GM12891 (cell line): ENCODE measurements at regions not wholly inside any gene's neighbourhood (a gene's known extent, or its start where the extent isn't known, plus 50 kb on each side); places are given as distances from the start of the nearest gene placed in this dataset.

Source experiments
- DNase-seq: peaks from one replicate; pipeline ENCODE4 v3.0.0; 2011; ENCODE audit warnings: low spot score; ENCODE audit not compliant: insufficient read length
- FAIRE-seq: peaks from 2 replicates; lab custom pipeline; 2011; peaks lifted over from hg19 to GRCh38; lab: Jason Lieb, UNC
- PAX5 ChIP-seq: IDR thresholded peaks from 2 replicates; pipeline ENCODE4 v1.6.1; 2011; ENCODE audit warnings: low read length, moderate library complexity, mild to moderate bottlenecking; ENCODE audit not compliant: insufficient read depth, severe bottlenecking
- POLR2A ChIP-seq: IDR thresholded peaks from 2 replicates; pipeline ENCODE4 v1.6.1; 2011; ENCODE audit warnings: low read depth, low read length, control low read depth
- POLR2AphosphoS5 ChIP-seq: IDR thresholded peaks from 2 replicates; pipeline ENCODE4 v1.6.1; 2011; ENCODE audit warnings: low read depth, low read length, control low read depth
- POU2F2 ChIP-seq: IDR thresholded peaks from 2 replicates; pipeline ENCODE4 v1.6.1; 2011; ENCODE audit warnings: low read depth, mild to moderate bottlenecking, control low read depth, low read length, moderate library complexity
- SPI1 ChIP-seq: IDR thresholded peaks from 2 replicates; pipeline ENCODE4 v1.6.1; 2011; ENCODE audit warnings: low read depth, low read length, control low read depth
- TAF1 ChIP-seq: IDR thresholded peaks from 2 replicates; pipeline ENCODE4 v1.6.1; 2011; ENCODE audit warnings: low read depth, low read length, control low read depth

DNA sequence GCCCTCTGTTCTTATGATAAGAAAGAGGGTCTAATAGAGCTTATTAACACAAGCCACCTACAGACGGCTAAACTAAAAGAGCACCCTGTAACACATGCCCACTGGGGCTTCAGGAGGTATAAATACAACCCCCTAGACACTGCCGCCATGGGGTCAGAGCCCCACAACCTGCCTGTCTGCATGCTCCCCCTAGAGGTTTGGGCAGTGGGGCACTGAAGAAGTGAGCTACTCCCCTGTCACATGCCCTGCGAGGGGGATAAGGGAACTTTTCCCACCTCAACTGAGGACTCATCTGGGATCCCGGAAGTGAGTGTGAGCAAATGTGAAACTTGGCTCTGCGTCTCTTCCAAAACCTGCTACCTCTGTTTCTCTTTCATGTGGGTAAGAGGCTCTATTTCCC is 334.5 kb downstream of the ADAM29 start:
- no peak for FAIRE-seq
- DNase-seq: no peak
- TF ChIP-seq SPI1 (no peak), PAX5 (no peak), POU2F2 (no peak), POLR2AphosphoS5 (no peak), TAF1 (no peak), POLR2A (no peak)

DNA sequence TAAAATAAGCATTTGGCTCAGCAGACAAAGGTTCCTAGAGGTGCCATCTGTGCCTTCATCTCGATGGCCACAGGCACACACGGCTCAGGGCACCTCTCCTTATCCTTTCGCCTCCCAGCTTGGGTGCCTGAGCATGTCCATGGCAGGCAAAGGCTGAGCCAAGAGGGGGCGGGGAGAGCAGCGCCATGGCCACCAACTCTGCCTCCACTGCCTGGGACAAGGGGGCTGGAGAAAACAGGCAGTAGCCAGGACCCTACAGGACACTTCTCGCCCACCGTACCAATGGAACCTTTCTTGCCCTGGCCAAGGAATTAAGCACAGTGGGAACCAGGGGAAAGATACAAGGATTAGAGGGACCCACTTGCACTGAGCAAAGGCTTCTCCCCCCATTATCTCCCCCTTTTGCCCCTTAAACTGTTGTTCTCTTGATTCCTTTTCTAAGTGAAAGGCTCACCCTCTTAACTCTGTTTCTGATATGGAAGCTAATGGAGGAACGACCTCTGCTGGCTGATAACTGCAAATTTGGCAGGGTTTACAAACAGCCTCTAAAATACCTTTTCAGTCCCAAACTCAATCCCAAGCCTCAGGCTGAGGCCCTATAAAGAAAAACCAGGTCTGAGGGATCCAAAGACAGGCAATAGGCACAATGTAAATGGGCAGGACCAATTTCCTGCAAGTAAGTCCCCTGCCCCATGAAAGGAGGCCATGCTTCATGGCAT is 335.2 kb downstream of the ADAM29 start:
- DNase-seq (no peak), FAIRE-seq (no peak)
- TF ChIP-seq TAF1: no peak
- TF ChIP-seq POU2F2: no peak
- TF ChIP-seq POLR2AphosphoS5: no peak
- no peak for TF ChIP-seq SPI1
- no peak for TF ChIP-seq POLR2A
- no peak for TF ChIP-seq PAX5

DNA sequence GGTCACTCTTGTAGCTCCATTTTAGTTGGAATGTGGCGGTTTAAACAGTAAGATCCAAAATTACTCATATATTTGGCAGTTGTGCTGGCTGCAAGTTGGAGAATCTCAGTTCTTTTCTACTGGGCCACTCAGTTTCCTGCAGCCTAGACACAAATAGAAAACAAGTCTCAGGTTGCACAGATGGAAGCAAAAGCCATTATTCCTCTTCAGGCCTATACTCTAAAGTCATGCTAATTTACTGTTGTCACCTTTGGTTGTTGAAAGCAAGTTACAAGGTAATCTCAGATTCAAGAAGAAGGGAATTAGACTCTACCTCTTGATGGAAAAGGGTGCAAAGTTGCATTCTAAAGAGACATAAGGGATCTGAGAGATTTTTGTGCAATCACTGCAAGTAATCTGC is 345.4 kb downstream of the ADAM29 start:
- no peak for TF ChIP-seq POU2F2
- no peak for TF ChIP-seq PAX5
- no peak for TF ChIP-seq TAF1
- no peak for TF ChIP-seq POLR2A
- no peak for TF ChIP-seq POLR2AphosphoS5
- no peak for TF ChIP-seq SPI1
- FAIRE-seq: no peak

DNA sequence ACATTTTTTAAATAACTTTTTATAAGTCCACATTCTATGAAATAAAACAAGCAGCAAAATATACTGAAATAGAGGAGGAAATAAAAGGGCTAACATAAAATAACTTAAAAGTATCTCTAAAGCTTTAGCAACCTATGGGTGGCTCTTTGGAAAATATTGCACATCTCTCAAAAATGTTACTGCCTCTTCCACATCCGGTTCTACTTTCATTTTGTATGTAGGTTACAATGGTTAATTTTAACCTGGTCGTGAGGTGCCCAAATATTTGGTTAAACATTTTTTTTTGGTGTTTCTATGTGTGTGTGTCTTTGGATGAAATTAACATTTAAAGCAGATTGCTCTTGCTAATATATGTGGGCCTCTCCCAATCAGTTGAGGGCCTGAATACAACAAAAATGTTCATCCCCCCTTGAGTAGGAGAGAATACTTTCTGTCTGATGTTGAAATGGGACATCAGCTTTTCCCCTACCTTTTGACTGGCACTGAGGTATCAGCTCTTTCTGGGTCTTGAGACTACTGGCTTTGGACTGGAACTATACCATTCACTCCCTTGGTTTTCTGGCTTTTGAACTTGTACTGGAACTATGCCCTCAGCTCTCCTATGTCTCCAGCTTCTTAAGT is 353.0 kb downstream of the ADAM29 start:
- TF ChIP-seq PAX5 (no peak), TAF1 (no peak), SPI1 (no peak), POU2F2 (no peak), POLR2A (no peak), POLR2AphosphoS5 (no peak)
- DNase-seq (no peak), FAIRE-seq (no peak)

More for the DNA sequence above, 345.4 kb downstream of the ADAM29 start:
- DNase-seq: no peak

DNA sequence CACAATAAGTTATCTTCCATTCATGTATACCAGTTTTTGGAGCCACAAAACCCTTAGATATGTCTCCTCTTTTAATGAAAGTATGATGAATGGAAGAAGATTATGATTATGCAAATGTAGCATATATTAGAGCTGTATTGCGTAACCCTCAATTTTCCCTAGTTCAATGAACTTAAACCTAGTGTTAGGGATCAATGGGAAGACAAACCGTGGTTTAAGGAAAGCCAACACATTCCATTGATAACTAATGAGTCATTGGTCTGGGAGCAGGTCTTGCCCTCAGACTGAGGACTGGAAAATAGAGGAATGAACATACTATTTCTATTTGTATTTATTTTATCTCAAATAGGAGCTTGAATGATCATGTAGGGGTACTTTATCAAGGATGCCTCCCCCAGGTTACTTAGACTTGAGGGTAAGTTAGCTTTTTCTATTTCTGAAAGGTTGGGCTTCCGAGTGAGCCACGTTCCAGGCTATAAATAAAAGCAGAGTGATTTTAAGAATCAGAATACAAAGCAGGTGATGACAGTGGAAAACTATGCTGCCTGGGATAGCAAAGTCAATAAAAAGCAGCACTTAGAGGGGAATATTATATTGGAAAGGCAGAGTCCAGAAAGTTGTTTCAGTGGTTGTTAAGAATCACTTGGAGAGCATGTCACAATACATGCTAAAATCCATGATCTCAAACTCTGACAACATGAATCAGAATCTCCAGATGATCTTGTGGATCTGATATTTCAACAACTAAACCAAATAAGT is 356.0 kb downstream of the ADAM29 start:
- DNase-seq (no peak), FAIRE-seq (no peak)
- TF ChIP-seq TAF1: no peak
- TF ChIP-seq POU2F2: no peak
- no peak for TF ChIP-seq POLR2AphosphoS5
- TF ChIP-seq SPI1: no peak
- no peak for TF ChIP-seq POLR2A
- no peak for TF ChIP-seq PAX5

DNA sequence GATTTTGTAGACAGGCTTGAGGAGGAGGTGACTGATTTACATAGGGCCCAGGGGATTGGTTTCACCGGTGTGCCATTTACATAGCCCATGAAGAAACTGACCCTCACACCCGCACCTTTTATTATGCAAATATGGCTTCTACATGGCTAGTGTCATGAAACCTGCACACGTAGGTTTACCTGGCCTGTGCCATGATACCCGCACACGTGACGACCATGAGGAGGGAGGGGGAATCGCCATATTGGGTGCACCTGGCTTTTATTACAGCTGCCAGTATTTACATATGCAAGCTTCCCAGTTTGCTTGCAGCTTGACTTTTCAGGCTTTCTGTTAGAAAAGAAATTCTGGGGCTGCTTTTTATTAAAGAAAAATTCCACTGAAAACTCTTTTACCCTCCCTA is 359.7 kb downstream of the ADAM29 start:
- FAIRE-seq: no peak
- no peak for DNase-seq
- TF ChIP-seq SPI1: no peak
- no peak for TF ChIP-seq POLR2AphosphoS5
- TF ChIP-seq POU2F2: no peak
- no peak for TF ChIP-seq PAX5
- TF ChIP-seq TAF1: no peak
- TF ChIP-seq POLR2A: no peak

DNA sequence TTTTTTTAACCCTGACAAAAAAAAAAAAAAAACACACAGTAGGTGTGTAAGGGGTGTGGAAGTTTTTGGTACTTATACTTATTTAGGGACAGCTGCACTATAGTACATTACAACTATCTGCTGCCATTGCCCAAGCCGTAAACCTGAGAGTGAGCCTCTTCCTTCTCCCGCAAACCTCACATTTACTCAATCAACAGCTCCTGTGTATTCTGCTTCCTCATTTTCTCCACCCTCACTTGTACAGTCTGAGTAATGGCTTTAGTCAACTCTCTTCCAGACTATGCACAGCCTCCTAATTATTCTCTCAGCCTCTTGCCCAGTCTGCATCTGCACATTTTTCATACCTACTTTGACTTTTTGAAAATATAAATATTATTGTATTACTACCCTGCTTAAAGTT is 362.0 kb downstream of the ADAM29 start:
- FAIRE-seq (no peak), DNase-seq (no peak)

DNA sequence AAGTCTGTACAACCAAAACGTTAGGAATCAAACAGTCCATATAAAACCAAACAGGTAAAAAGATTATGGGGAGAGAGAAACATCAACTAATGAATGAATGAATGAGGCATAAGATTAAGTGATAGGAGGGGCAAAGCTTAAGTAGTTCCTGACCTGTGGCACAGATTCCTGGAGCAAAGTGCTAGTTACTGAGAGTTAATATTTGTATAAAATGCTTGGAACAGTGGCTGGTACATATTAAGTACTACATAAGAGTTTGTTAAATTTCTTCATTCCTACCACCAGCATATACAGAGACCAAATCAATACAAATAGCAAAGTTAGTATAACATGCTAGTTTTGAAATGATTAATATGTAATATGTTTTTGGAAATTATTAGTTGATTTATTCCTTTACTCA is 363.7 kb downstream of the ADAM29 start:
- TF ChIP-seq PAX5 (no peak), POLR2AphosphoS5 (no peak), POU2F2 (no peak), POLR2A (no peak), TAF1 (no peak), SPI1 (no peak)
- no peak for DNase-seq
- FAIRE-seq: no peak

More for the DNA sequence above, 362.0 kb downstream of the ADAM29 start:
- TF ChIP-seq POU2F2 (no peak), SPI1 (no peak), TAF1 (no peak), POLR2A (no peak), PAX5 (no peak), POLR2AphosphoS5 (no peak)

DNA sequence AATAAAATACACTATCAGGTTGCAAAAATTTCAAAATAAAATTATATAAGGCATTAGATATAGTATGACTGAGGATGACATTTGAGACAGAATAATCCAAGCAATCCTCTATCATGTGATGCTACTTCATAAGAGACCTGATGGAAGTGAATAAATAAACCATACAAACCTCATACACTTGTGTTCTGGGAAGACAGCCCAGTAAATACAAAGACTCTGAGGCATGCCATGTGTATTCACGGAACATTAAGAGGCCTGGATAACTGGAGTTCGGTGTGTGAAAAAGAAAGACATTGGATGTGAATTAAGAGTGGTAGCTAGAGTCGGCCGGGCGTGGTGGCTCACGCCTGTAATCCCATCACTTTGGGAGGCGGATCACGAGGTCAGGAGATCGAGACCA is 364.2 kb downstream of the ADAM29 start:
- no peak for FAIRE-seq
- TF ChIP-seq POLR2A (no peak), POU2F2 (no peak)
- no peak for DNase-seq
